ENCODE measurements at regions not wholly inside any gene's neighbourhood (a gene's known extent, or its start where the extent isn't known, plus 50 kb on each side); places are given as distances from the start of the nearest gene placed in this dataset.

DNA sequence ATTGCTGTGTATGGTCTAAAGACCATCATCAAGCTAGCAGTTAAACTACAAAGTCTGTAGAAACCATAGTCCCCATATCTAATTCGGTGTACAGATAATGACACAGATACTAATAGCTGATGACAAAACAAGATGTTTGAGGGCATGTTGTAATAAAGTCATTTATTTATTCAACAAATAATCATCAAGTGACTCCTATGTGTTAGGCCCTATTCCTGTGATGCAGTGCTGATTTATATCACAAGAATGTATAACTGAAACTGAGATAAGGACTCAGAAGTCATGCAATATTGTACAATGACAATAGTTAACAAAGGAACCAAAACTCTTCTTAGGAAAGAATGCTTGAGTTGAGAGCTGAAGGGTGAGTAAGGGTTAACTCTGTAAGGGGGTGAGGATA lies 315.0 kb upstream of the NR3C2 start:
- TF ChIP-seq, protein P1, sequence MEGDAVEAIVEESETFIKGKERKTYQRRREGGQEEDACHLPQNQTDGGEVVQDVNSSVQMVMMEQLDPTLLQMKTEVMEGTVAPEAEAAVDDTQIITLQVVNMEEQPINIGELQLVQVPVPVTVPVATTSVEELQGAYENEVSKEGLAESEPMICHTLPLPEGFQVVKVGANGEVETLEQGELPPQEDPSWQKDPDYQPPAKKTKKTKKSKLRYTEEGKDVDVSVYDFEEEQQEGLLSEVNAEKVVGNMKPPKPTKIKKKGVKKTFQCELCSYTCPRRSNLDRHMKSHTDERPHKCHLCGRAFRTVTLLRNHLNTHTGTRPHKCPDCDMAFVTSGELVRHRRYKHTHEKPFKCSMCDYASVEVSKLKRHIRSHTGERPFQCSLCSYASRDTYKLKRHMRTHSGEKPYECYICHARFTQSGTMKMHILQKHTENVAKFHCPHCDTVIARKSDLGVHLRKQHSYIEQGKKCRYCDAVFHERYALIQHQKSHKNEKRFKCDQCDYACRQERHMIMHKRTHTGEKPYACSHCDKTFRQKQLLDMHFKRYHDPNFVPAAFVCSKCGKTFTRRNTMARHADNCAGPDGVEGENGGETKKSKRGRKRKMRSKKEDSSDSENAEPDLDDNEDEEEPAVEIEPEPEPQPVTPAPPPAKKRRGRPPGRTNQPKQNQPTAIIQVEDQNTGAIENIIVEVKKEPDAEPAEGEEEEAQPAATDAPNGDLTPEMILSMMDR (conservative IDR thresholded peaks at IDR 0.05 in 1 of 2, IDR thresholded peaks at IDR 0.05 in 1 of 2; ENCODE audit: low read depth in 1 of 2, low read length in 2 of 2) = no peak
- TF ChIP-seq EZH2 (IDR thresholded peaks at IDR 0.05; ENCODE audit: low read length, missing control alignments) = no peak
- no peak for DNase-seq (ENCODE audit: low read depth in 2 of 2)
- no peaks in the 10 kb centered on the region for H3K79me2 ChIP-seq (ENCODE audit: control insufficient read depth, insufficient read depth, low read length)

GRCh38 chr4:148749403-148749802 lies 307.2 kb upstream of the NR3C2 start:
- Histone ChIP-seq H4K20me1 (ENCODE audit: control insufficient read depth, extremely low read depth, insufficient read depth, low read length) (no peaks in the 10 kb centered on the region), H3K4me1 (ENCODE audit: control insufficient read depth, extremely low read depth, insufficient read depth, low read length) (no peaks in the 10 kb centered on the region), H3K9me3 (ENCODE audit: control insufficient read depth, insufficient read depth, low read depth, low read length) (no peaks in the 10 kb centered on the region), H3K27ac (ENCODE audit: insufficient read depth, low read length) (no peak overlapping the region), H3K9ac (ENCODE audit: insufficient read depth, low read length) (no peak overlapping the region), H3K79me2 (ENCODE audit: control insufficient read depth, insufficient read depth, low read length) (no peaks in the 10 kb centered on the region), H3K4me3 (replicated peaks in 1 of 4; ENCODE audit: control extremely low read depth in 1 of 4, insufficient read depth in 1 of 4, low read depth in 3 of 4, low read length in 4 of 4) (no peak overlapping the region), H3K36me3 (ENCODE audit: control insufficient read depth, insufficient read depth, low read length) (no peaks in the 10 kb centered on the region), H3K4me2 (ENCODE audit: extremely low read depth, insufficient read depth, low read length) (no peak overlapping the region), H3K27me3 (ENCODE audit: control insufficient read depth, insufficient read depth, low read length) (no peaks in the 10 kb centered on the region), H2AFZ (ENCODE audit: low read length) (no peak overlapping the region)
- TF ChIP-seq, protein P1 (conservative IDR thresholded peaks at IDR 0.05 in 1 of 2, IDR thresholded peaks at IDR 0.05 in 1 of 2; ENCODE audit: low read depth in 1 of 2, low read length in 2 of 2) = no peak
- TF ChIP-seq EZH2 (IDR thresholded peaks at IDR 0.05; ENCODE audit: low read length, missing control alignments) = no peak
- no peak for DNase-seq (ENCODE audit: low read depth in 2 of 2)

More for the DNA sequence above, 315.0 kb upstream of the NR3C2 start:
- Histone ChIP-seq H2AFZ (ENCODE audit: low read length) (no peak overlapping the region), H3K27me3 (ENCODE audit: control insufficient read depth, insufficient read depth, low read length) (no peaks in the 10 kb centered on the region), H3K9me3 (ENCODE audit: control insufficient read depth, insufficient read depth, low read depth, low read length) (no peaks in the 10 kb centered on the region), H3K36me3 (ENCODE audit: control insufficient read depth, insufficient read depth, low read length) (no peaks in the 10 kb centered on the region), H3K4me3 (replicated peaks in 1 of 4; ENCODE audit: control extremely low read depth in 1 of 4, insufficient read depth in 1 of 4, low read depth in 3 of 4, low read length in 4 of 4) (no peak overlapping the region), H4K20me1 (ENCODE audit: control insufficient read depth, extremely low read depth, insufficient read depth, low read length) (no peaks in the 10 kb centered on the region), H3K27ac (ENCODE audit: insufficient read depth, low read length) (no peak overlapping the region), H3K9ac (ENCODE audit: insufficient read depth, low read length) (no peak overlapping the region), H3K4me1 (ENCODE audit: control insufficient read depth, extremely low read depth, insufficient read depth, low read length) (no peaks in the 10 kb centered on the region), H3K4me2 (ENCODE audit: extremely low read depth, insufficient read depth, low read length) (no peak overlapping the region)

- Histone ChIP-seq H3K4me3 (replicated peaks in 1 of 4; ENCODE audit: control extremely low read depth in 1 of 4, insufficient read depth in 1 of 4, low read depth in 3 of 4, low read length in 4 of 4) (no peak overlapping the region), H3K4me1 (ENCODE audit: control insufficient read depth, extremely low read depth, insufficient read depth, low read length) (no peaks in the 10 kb centered on the region), H3K9me3 (ENCODE audit: control insufficient read depth, insufficient read depth, low read depth, low read length) (no peaks in the 10 kb centered on the region), H2AFZ (ENCODE audit: low read length) (no peak overlapping the region), H4K20me1 (ENCODE audit: control insufficient read depth, extremely low read depth, insufficient read depth, low read length) (no peaks in the 10 kb centered on the region), H3K4me2 (ENCODE audit: extremely low read depth, insufficient read depth, low read length) (no peak overlapping the region), H3K9ac (ENCODE audit: insufficient read depth, low read length) (no peak overlapping the region), H3K36me3 (ENCODE audit: control insufficient read depth, insufficient read depth, low read length) (no peaks in the 10 kb centered on the region), H3K27ac (ENCODE audit: insufficient read depth, low read length) (no peak overlapping the region), H3K27me3 (ENCODE audit: control insufficient read depth, insufficient read depth, low read length) (no peaks in the 10 kb centered on the region), H3K79me2 (ENCODE audit: control insufficient read depth, insufficient read depth, low read length) (no peaks in the 10 kb centered on the region)
- DNase-seq (ENCODE audit: low read depth in 2 of 2) = no peak
- TF ChIP-seq EZH2 (IDR thresholded peaks at IDR 0.05; ENCODE audit: low read length, missing control alignments) = no peak
- TF ChIP-seq, protein P1 (conservative IDR thresholded peaks at IDR 0.05 in 1 of 2, IDR thresholded peaks at IDR 0.05 in 1 of 2; ENCODE audit: low read depth in 1 of 2, low read length in 2 of 2) = no peak
Observed at GRCh38 chr4:148747721-148748268, 305.6 kb upstream of the NR3C2 start.
